IPS-NIHi7 (cell line): ENCODE measurements at regions not wholly inside any gene's neighbourhood (a gene's known extent, or its start where the extent isn't known, plus 50 kb on each side); places are given as distances from the start of the nearest gene placed in this dataset.

Experiments
- DNase-seq: peaks from one replicate; pipeline ENCODE4 v3.0.0; 2012; ENCODE audit warnings: mixed read lengths; ENCODE audit errors: extremely low spot score

DNA sequence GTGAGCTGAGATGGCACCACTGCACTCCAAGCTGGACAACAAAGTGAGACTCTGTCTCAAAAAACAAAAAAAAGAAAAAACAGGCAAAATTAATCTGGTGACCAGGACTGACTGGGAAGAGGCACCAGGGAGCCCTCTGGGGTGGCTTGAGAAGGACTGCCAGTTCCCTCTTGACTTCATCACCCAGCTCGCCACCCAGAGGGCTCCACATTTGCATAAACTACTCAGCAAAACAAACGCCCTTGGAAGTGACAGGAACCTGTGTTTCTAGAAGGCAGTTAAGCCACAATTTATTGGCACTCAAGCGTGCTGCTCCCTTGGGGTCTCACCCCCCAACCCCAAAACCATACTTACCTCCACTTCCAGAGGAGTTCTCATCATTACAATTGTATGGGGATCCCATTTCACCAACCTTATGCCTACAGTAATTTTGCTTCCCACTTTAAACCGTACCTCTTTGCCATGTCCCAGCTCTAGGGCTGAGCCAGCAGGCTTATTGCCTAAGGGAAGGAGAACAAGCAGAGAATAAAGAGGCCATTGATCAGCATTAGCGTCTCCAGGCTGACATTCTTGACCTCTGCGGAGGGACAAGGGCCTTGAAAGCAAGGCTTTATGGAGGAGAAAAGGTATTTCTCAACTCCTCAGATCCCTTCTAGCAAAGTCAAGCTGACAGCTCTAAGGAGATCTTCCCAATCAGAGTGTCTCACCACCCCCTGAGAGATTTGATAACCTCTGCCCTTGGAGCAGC is 357.4 kb downstream of the SHQ1 start:
- no peak for DNase-seq

DNA sequence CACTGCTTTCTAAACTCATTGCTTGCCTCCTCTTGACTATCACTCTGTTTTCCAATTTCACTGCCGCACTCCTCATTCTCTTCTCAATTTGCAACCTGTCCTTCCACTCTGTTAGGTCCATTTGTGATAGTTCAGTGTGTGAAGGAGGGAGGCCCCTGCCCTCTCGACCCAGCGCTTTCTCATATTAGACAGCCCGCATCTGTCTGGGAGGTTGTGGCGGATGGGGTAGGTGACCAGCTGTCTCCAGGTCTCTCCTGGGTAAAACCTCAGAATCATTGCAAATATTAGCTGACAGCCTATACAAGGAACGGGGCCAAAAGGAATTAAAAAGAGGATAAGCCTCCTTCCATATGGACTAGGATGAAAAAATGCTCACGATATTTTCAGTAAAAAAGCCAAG is 358.3 kb downstream of the SHQ1 start:
- no peak for DNase-seq

DNA sequence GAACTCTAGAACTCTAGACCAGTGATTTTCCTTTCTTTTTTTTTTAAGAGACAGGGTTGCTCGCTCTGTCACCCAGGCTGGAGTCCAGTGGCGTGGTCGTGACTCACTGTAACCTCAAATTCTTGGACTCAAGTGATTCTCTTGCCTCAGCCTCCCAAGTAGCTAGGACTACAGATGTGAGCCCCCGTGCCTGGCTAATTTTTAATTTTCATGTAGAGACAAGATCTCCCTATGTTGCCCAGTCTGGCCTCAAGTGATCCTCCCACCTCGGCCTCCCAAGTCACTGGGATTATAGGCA is 359.6 kb downstream of the SHQ1 start:
- DNase-seq: no peak

DNA sequence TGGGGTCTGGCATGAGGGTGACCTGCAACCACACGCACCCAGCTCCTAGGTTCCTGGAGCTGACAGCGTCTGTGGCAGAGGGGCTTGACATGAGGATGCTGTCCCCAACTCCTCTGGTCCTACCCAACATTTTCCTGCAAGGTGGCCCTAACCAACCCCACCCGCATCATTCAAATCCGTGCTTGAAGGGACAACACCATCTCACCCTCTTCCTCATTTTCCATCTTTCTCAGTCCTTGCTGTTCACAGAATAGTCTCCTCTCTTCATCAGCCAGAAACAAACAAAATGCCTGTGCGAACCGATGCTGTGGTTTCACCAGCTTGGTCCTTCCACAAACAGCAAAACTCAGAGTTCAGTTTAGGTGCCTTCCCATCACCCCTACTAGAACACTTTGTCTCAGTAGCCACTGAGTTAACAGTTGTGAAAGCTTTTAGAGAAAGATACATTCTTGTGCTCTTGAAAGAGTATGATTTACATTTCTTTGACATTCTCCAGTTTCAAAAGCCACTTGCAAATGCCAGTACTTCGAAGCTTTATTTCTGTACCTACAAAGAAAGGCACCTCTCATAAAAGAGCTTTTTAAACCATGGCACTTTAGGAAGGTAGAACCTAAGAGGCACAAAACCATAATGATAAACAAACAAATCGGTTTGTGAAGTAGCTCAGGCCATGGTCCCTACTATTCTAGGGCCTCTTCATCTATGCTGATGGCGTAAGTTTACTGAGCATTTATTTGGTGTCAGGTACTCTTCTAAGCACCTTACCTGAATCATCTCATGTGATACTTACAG is 360.1 kb downstream of the SHQ1 start:
- no peak for DNase-seq

DNA sequence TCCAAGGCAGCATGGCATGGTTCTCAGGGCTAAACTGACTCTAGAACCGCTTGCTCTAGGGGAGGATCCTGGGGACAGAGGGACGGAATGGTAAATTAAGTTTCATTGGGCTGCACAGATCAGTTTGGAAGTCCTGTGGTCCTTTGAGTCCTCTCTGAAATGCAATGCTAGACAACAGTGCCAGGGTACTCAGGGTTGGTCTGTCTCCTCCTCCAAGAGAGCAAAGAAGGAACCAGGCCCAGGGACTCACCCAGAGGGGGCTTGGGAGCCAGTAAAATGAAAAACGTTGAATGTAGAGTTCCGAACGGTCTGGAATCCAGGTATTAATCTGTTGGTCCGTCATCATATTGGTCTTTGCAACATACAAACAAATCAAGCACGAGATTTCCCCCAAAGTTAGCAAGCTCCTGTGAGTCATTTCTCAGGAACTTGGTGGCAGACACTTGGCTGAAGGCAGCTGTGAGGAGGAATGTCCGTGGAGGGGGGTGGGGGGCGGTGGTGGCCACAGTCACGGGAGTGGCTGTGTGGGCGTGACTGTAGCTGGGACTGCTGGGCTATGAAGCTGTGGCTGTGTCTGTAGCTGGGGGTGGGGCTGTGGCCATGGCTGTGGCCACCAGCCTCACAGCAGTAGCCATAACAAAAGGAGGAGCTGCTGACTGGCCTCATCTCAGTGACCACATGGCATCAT is 361.0 kb downstream of the SHQ1 start:
- peak; percentile 56 for DNase-seq

DNA sequence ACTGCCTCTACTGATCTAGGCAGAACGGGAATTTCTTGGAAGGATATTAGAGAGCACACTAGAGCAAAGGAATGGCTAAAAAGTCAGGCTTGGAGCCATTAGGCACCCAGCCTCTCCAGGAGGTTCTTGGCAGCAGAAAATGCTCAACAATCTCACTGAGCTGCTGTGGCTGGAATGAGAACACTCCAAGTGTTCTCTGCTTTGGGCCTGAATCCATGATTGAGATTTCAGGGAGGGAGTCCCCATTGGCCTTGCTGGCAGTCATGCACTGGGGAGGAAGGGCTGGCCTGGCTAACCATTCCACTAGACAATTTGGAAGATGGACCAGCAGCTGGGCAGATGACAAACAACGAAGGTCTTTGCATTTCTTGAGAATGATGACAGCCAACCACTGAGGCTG is 362.6 kb downstream of the SHQ1 start:
- no peak for DNase-seq

DNA sequence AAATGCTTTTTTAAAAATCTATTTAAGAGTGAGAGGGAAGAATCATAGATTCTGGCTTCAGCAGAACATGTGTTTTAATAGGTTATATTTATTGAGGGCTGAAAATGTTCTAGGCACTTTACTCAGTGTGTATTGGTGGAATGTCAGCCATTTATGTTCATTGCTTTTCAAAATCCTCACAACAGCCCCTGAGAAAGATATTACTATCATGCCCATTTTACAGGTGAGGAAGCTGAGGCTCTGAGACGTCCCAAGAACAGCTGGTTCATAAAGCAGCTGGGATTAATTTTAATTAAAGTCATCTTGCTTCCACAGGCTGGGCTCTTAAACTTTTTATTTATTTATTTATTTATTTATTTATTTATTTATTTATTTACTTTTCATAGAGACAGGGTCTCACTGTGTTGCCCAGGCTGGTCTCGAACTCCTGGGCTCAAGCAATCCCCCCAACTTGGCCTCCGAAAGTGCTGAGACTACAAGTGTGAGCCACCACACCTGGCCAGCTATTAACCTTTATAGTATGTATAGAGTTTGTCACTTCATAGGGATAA is 364.6 kb downstream of the SHQ1 start:
- no peak for DNase-seq

DNA sequence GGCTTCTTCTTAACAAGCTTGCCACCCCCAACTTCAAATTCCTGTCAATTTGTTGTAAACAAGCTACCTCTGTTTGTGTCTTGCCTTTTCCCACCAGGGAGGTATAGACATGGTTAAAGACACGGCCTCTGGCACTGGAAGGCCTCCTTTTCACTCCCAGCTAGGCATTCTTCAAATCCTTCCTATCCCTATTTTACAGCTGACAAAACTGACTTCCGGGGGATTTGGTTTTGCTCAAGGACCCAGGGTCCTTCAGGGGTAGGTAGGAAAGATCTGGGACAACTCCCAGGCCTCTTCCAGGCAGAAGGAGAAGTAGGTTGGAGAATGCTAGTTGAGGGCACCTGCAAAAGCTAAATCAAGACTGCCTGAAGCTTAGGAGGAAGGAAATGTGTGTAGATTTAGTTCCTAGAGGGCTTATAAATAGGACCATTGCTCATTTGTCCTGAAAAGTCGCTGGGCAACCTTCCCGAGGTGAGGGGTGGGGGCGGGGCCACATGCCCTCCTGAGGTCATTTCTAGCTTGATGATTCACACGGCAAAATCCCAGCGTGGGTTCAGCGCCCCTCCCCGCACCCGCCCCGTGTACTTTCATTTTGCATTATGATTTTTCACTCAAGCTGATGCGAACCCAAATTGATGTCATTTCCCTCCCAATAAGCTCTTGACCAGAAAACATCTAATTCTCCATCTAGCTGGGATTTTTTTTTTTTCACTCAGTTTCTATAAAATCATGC is 365.5 kb downstream of the SHQ1 start:
- peak; percentile 63 for DNase-seq

DNA sequence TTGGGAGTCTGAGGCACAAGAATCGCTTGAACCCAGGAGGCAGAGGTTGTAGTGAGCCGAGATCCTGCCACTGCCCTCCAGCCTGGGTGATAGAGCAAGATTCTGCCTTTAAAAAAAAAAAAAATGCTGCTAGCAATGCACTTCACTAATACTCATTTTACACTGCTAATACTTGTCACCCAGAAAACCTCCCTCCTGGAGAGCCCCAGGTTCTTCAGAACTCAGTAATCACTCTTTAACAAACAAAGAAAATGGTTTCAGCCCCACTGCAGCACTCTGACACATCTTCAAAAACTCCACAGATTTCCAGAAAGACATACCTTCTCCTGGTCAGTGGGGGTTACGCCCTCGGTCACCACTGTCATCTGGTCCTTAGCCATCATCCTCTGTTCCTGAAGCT is 366.7 kb downstream of the SHQ1 start:
- DNase-seq: no peak

DNA sequence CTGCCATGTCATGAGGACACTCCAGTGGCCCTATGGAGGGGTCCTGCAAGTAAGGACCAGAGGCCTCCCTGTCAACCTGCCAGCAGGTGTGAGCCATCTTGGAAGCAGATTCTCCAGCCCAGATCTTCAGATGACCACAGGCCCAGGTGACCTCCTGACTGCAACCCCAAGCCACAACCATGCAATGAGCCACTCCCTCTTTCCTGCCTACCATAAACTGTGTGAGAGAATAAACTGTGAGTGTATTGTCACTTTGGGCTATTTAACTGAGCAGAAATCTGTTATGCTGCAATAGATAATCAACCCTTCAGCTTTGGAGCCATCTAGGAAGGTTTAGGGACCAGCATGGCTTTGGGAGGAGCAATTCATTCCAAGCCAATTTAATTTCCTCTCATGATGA is 367.9 kb downstream of the SHQ1 start:
- no peak for DNase-seq

DNA sequence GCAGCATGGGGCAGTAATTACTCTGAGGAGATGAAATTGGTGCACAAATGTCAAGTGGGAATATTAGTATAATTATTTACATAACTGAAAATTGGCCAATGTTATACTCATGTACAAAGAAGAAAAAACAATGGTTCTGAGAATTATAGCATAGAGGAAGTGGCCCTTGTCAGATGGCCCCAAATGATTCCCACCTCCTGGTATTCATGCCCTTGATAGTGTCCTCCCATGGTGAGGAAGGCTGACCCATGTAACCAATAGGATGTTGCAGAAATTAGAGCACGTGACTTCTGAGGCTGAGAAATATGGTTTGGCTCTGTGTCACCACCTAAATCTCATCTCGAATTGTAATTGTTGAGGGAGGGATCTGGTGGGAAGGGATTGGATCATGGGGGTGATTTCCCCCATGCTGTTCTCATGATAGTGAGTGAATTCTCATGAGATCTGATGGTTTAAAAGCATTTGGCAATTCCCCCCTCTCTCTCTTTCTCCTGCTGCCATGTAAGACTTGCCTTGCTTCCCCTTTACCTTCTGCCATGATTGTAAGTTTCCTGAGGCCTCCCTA is 368.5 kb downstream of the SHQ1 start:
- no peak for DNase-seq

DNA sequence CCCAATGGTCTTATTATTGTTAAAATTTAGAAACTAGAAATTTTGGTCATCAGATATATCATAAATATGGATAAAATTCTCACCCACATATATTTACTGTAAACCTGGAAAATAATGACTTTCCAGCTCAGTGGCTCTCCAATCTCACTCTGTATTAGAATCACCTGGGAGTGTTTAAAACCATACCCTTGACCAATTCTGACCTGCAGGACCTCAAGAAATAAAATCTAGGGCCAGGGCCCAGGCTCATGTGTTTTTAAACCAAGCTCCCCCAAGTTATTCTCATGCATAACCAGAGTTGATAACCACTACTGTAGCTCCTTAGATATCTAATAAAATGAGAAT is 372.1 kb downstream of the SHQ1 start:
- DNase-seq: no peak

DNA sequence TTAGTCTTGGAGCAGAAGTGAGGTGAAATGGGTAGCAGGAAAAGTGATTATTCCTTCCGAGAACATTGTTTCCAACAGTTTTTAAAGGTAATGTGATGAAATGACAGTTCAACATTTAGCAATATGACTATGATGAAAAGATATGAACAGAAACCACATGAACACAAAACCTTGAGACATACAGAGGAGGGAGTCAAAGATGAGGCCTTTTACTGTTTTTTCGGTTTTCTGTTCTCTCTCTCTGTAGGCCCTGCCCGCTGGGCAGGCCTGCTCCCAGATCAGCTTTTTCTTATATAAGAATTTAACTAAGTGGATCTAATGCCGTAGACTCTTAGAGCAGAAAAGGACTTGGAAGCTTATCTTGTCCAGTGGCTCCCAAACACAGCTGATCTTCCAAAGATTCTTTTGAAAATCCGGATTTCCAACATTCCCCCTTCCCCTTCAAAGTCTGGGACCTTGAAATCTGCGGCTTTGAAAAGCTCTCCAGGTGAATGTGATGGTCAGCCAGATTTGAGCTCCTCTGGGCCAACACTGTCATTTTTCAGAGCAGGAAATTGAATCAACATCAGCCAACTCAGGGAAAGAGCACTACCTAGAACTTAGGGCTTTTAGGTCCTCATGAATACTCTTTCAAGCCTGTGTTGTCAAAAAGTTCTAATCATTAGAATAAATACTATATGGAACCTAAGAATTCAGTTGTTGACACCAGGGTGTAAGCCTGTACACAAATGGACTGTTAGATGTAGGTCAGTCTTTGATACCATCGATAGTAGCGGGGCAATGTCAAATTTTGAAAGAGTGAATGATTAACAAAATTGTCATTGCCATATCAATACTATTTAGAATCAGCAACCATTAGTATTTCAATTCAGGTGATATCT is 372.7 kb downstream of the SHQ1 start:
- DNase-seq: no peak

DNA sequence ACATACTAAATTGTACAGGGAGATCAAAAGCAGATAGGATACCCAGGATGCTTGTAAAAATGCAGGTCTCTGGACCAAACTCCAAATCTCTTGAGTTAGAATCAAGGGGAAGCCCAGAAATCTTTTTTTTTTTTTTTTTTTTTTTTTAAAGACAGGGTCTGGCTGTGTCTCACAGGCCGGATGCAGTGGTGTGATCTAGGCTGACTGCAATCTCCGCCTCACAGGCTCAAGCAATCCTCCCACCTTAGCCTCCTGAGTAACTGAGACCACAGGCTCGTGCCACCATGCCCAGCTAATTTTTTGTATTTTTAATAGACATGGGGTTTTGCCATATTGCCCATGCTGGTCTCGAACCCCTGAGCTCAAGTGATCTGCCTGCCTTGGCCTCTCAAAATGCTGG is 373.5 kb downstream of the SHQ1 start:
- no peak for DNase-seq

DNA sequence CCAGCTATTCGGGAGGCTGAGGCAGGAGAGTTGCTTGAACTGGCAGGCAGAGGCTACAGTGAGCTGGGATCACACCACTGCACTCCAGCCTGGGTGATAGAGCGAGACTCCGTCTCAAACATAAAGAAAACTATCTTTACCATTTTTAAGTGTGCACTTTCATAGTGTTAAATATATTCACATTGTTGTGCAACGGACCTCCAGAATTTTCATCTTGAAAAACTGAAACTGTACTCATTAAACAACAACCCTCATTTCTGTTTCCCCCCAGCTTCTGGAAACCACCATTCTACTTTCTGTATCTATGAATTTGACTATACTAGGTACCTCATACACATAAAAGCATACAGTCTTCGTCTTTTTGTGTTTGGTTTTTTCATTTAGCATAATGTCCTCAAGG is 375.1 kb downstream of the SHQ1 start:
- DNase-seq: no peak

DNA sequence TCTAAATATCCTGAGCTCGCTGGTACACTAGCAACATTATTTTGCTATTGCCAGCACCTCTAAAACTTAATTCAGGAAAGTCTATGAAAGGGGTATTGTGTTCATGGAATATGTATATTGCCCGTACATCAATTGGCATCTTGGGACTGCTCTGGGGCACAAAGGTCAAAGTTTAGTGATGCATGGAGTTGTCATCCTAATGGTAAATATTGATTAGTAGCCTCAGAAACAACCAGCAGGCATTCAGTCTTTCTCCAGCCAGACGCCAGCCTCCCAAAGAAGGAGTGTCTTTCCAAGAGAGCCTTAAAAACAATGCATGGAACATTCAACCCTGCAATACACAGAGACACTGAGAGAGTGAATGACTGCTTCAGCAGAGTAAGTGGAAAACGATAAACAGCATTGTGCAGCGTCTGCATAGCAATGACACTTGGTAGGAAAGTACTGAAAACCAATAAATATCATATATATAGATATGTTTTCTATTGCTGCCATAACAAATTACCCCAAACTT is 377.3 kb downstream of the SHQ1 start:
- DNase-seq: no peak

DNA sequence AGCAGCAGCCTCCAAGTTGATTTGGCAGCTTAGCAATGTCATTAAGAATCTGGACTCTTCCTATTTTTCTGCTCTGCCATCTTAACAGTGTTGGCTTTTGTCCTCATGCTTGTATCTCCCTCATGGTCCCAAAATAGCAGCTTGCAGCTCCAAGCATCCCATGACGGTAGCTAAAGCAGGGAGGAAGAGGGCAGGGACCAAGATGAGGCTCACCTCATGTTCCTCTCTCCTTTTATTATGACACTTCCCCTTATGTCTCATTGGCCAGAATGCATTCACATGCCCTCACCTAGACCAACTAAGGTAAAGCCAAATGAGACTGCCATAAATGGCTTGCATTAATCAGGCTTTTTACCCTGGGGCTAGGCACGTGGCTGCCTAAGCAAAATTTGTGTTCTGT is 382.4 kb downstream of the SHQ1 start:
- DNase-seq: no peak

DNA sequence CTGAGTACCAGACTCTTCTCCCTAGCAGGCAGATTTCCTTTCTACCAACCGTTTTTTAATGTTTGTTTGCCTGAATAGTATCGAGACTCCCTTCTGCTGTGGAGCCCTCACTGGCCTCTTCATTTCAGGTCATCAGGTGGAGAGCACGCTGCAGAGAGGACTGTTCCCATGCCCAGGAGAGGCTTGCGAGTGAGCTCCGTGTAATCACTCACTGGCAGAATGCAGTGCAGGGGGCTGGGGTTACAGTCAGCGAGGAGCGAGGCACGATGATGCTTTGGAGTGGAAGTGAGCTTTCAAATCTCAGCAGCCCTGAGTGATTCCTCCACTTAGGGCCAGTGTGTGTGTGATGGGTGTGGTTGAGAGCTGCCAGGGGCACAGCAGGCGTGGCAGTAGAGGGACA is 385.2 kb downstream of the SHQ1 start:
- no peak for DNase-seq

DNA sequence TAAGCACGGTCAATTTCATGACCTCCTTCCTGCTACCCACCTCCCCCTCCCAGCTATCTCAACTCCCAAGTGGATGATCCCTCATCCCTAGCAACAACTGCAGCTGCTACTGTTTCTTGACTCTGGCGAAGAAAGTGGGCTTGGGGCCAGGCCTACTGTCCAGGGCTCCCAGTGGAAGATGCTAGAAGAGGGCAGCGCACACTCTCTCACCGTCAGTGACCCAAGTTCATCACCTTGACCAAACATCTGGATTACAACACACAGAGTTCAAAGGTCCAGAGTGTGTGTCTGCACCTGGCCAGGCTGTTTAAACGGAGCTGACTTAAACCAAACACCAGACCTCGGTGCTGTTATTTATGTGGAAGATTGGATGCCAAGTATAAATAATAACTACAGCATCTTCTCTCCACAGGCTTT is 385.6 kb downstream of the SHQ1 start:
- no peak for DNase-seq

DNA sequence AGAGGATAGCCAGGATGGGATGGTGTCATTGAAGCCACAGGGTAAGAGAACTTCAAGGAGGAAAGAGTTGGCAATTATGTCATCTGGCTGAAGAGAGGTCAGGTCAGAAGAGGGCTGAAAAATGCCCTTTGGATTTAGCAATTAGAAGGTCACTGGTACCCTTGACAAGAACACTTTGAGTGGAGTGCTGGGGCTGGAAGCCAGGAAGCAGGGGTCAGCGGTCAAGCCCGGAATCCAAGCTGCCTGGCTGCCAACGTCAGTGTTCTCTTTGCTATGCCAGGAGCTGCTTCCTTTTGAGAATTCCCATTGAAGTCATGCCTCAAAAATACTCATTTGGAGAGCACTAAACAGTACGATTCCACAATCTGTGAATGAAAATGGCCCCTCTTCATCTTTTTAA is 386.5 kb downstream of the SHQ1 start:
- DNase-seq: no peak
